K562 (cell line): ENCODE measurements at regions not wholly inside any gene's neighbourhood (a gene's known extent, or its start where the extent isn't known, plus 50 kb on each side); places are given as distances from the start of the nearest gene placed in this dataset.

Experiments used
- CREBBP ChIP-seq: IDR thresholded peaks from one replicate; pipeline ENCODE4 v1.6.1; 2012; ENCODE audit warnings: low read depth, mild to moderate bottlenecking, control low read depth, inconsistent platforms, low read length
- MBD1 ChIP-seq: fragments of 250-450 bp; sonication (Bioruptor Pico); IDR thresholded peaks from 2 replicates; pipeline ENCODE4 v1.8.0; 2022; ENCODE audit warnings: inconsistent platforms
- PTBP1 ChIP-seq: fragments of 200-400 bp; formaldehyde crosslinking; IDR thresholded peaks from 2 replicates; pipeline ENCODE4 v1.6.1; 2017; ENCODE audit warnings: low read depth, low read length
- SNAPC5 ChIP-seq: fragments of 250-450 bp; sonication (Bioruptor Pico); IDR thresholded peaks from 2 replicates; pipeline ENCODE4 v1.8.0; 2021; ENCODE audit warnings: moderate library complexity, mild to moderate bottlenecking, inconsistent platforms
- TAL1 ChIP-seq: fragments of 450-650 bp; IDR thresholded peaks from 2 replicates; pipeline ENCODE4 v1.6.1; 2016; ENCODE audit warnings: mild to moderate bottlenecking
- TEAD4 ChIP-seq, 2 experiments: sonication (generic) in 1 of 2; formaldehyde crosslinking in 1 of 2; IDR thresholded peaks; 2 replicates each; pipeline versions ENCODE4 v1.6.1 to v1.8.0; 2012 to 2022; ENCODE audit warnings: borderline replicate concordance in 1 of 2, inconsistent platforms in 1 of 2, low read length in 1 of 2, mild to moderate bottlenecking in 1 of 2, missing genetic modification reagents in 1 of 2
- TFAM ChIP-seq: fragments of 250-450 bp; sonication (Bioruptor Pico); conservative IDR thresholded peaks from 2 replicates; pipeline ENCODE4 v1.5.0; 2021; ENCODE audit warnings: mild to moderate bottlenecking, moderate library complexity
- ZBTB43 ChIP-seq: sonication (generic); formaldehyde crosslinking; IDR thresholded peaks from 2 replicates; pipeline ENCODE4 v1.8.0; 2023; ENCODE audit warnings: mild to moderate bottlenecking, missing genetic modification reagents
- ZHX1 ChIP-seq: fragments of 150-350 bp; conservative IDR thresholded peaks from 2 replicates; pipeline ENCODE4 v1.6.1; 2014; ENCODE audit warnings: low read length

GRCh38 chr1:36737038-36737555 lies 254.4 kb upstream of the CSF3R start (continued):
- TF ChIP-seq MBD1 (CRISPR knock-in tag) (no peak), TFAM (no peak), ZHX1 (no peak), ZBTB43 (CRISPR knock-in tag) (no peak), TEAD4 (IDR thresholded peaks at IDR 0.05; ENCODE audit: low read length) (no peak), TEAD4 (CRISPR knock-in tag; IDR thresholded peaks at IDR 0.05; ENCODE audit: borderline replicate concordance) (no peak), TAL1 (no peak), PTBP1 (no peak), CREBBP (no peak), SNAPC5 (CRISPR knock-in tag) (no peak)
